ENCODE measurements at regions not wholly inside any gene's neighbourhood (a gene's known extent, or its start where the extent isn't known, plus 50 kb on each side); places are given as distances from the start of the nearest gene placed in this dataset.

DNA sequence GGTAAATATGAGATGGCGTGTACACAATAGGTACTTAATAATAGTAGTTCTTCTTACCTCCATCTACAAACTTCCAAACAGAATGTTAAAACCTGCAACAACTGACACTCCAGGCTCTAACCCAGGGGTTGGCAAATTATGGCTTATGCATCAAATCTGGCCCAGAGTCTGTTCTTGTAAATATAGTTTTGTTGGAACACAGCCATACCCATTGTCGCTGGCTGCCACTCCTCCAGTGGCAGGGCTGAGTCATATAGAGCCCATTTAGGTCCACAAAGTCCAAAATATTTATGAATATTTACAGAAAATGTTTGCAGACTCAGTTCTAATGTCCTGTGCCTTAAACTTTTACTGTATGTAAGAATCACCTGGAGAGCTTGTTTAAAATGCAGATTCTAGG, 69.9 kb upstream of the BTBD3 start:
- TF ChIP-seq POLR2AphosphoS5 (IDR thresholded peaks at IDR 0.05), result no peak
- H3K9me3 ChIP-seq, result no peaks in the 10 kb centered on the region

DNA sequence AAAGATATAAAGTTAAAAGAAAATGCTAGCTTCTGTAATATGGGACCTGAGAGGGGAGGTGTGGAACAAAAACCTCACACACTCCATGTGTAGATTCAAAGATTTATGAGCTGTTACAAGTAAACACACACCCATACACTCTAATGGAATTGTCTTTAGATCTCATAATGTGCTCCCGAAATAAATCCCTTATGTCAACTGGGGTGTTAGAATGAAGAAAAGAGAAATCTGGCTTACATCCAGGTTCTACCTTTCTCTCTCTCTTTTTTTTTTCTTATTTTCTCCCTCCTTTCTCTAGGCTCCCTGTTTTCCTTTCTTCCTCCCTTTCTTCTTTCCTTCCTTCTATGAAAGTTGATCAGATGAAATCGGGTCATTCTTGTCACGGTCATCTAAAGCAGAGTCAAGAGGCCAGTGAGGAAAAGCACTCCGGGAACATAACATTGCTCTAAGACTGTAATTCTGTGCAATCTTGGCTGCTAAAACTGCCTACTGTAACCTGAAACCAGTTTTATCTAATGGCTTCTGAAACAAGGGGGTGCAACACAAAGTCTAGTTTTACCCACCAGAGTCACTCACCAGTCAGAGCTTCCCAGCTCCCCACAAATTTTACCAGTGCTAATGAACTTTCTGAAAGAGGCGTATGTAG, 68.3 kb upstream of the BTBD3 start:
- H3K27me3 ChIP-seq, result no peaks in the 10 kb centered on the region
- 45% methylated on average over 4 to 5 of the region's 5 CpGs for WGBS, 2 donors (ENCODE audit: low coverage in 1 of 2)
- no peak for ATAC-seq
- no peak overlapping the region for H3K27ac ChIP-seq
- H3K4me1 ChIP-seq, result peaks cover 0 to 11% (median 0%) of the 10 kb centered on the region in 3 donors
- H3K9me3 ChIP-seq, result no peaks in the 10 kb centered on the region
- no peak overlapping the region for H3K4me3 ChIP-seq
- TF ChIP-seq, protein P1, sequence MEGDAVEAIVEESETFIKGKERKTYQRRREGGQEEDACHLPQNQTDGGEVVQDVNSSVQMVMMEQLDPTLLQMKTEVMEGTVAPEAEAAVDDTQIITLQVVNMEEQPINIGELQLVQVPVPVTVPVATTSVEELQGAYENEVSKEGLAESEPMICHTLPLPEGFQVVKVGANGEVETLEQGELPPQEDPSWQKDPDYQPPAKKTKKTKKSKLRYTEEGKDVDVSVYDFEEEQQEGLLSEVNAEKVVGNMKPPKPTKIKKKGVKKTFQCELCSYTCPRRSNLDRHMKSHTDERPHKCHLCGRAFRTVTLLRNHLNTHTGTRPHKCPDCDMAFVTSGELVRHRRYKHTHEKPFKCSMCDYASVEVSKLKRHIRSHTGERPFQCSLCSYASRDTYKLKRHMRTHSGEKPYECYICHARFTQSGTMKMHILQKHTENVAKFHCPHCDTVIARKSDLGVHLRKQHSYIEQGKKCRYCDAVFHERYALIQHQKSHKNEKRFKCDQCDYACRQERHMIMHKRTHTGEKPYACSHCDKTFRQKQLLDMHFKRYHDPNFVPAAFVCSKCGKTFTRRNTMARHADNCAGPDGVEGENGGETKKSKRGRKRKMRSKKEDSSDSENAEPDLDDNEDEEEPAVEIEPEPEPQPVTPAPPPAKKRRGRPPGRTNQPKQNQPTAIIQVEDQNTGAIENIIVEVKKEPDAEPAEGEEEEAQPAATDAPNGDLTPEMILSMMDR (IDR thresholded peaks at IDR 0.05), result no peak
- no peak for TF ChIP-seq EP300 (IDR thresholded peaks at IDR 0.05)
- no peak for TF ChIP-seq POLR2AphosphoS5 (IDR thresholded peaks at IDR 0.05)
- no peak for TF ChIP-seq POLR2A (IDR thresholded peaks at IDR 0.05)
- H3K36me3 ChIP-seq, result no peaks in the 10 kb centered on the region

More for the DNA sequence above, 69.9 kb upstream of the BTBD3 start:
- WGBS, 2 donors (ENCODE audit: low coverage in 1 of 2), result 80 to 90% methylated on average over 2 of the region's 2 CpGs
- Histone ChIP-seq H3K27ac (no peak overlapping the region), H3K27me3 (no peaks in the 10 kb centered on the region), H3K36me3 (no peaks in the 10 kb centered on the region), H3K4me1 (peaks cover 0 to 11% (median 0%) of the 10 kb centered on the region in 3 donors), H3K4me3 (no peak overlapping the region)
- ATAC-seq, result no peak

DNA sequence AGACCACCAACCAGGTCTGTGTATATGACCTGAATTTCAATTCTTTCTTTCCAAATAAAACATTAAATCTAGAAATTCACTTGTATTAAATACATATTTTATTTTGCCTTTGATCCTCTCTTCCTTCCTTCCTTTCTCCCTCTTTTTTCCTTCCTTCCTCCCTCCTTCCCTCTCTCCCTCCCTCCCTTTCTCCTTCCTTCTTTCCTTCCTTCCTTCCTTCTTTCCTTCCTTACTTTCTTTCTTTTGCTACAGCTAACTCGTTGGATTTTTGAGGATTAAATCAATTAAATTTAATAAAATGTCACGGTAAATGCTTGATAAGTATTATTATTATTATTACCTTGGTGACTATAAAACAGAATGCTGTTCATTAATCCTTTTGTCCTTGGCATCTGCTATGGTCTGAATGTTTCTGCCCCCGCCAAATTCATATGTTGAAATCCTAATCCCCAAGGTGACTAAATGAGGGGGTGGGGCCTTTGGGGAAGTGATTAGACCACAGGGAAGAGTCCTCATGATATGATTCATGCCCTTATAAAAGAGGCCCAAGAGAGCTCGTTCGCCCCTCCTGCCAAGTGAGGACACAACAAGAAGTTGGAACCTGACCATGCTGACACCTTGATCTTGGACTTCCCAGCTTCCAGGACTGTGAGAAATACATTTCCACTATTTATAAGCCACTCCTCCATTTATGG, 67.6 kb upstream of the BTBD3 start:
- H3K4me3 ChIP-seq, result no peak overlapping the region
- WGBS, 2 donors (ENCODE audit: low coverage in 1 of 2), result 89 to 95% methylated on average over 3 to 5 of the region's 5 CpGs
- H3K27ac ChIP-seq, result no peak overlapping the region
- H3K36me3 ChIP-seq, result no peaks in the 10 kb centered on the region
- ATAC-seq, result peak; percentile 55
- no peaks in the 10 kb centered on the region for H3K27me3 ChIP-seq
- H3K4me1 ChIP-seq, result peaks cover 0 to 11% (median 0%) of the 10 kb centered on the region in 3 donors
- peak; percentile 41 for TF ChIP-seq POLR2AphosphoS5 (IDR thresholded peaks at IDR 0.05)
- no peak for TF ChIP-seq POLR2A (IDR thresholded peaks at IDR 0.05)
- no peaks in the 10 kb centered on the region for H3K9me3 ChIP-seq

DNA sequence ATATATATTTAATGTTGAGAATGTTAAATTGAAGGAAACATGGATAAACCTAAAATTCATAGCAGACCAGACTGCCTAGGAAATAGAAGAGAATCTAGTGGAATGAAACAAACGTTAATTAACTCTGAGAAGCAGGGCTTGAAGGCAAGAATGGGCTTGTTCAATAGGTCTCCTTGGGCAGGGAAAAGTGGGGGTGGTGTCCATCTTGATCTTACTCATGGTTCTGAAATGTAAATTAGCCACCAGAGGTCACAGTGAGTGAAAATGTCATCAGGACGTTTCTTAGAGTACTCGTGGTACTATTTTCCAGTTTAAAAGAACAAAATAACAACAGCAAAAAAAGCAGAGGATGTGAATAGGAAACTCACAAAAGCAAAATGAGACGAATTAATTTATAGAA, 66.8 kb upstream of the BTBD3 start:
- Histone ChIP-seq H3K4me3 (no peak overlapping the region), H3K27ac (no peak overlapping the region), H3K27me3 (no peaks in the 10 kb centered on the region), H3K9me3 (no peaks in the 10 kb centered on the region), H3K36me3 (no peaks in the 10 kb centered on the region), H3K4me1 (peaks cover 0 to 11% (median 0%) of the 10 kb centered on the region in 3 donors)
- no peak for ATAC-seq
- 27 to 36% methylated on average over 3 to 4 of the region's 4 CpGs for WGBS, 2 donors (ENCODE audit: low coverage in 1 of 2)
- TF ChIP-seq POLR2AphosphoS5 (IDR thresholded peaks at IDR 0.05), result peak; percentile 26
- no peak for TF ChIP-seq EP300 (IDR thresholded peaks at IDR 0.05)

DNA sequence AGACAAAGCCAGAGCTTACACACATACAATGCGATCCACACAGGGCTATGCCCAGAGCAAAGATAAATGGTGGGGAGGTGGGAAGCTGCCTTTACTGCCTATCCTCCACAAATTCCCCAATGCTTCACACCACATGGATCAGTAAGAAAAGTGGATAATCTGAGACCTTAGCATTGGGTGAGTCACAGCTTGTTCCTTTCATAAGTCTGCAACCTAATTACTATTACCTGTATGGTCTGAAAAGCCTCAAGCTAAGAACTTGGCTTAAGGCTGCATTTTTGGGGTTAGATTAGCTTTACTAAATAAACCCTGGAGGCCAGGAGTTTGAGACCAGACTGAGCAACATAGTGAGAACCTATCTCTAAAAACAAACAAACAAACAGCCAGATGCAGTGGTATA, 66.0 kb upstream of the BTBD3 start:
- 100% methylated on average over 1 of the region's 1 CpG; no CpG with 5 or more reads in 1 of the 2 donors for WGBS, 2 donors (ENCODE audit: low coverage in 1 of 2)

DNA sequence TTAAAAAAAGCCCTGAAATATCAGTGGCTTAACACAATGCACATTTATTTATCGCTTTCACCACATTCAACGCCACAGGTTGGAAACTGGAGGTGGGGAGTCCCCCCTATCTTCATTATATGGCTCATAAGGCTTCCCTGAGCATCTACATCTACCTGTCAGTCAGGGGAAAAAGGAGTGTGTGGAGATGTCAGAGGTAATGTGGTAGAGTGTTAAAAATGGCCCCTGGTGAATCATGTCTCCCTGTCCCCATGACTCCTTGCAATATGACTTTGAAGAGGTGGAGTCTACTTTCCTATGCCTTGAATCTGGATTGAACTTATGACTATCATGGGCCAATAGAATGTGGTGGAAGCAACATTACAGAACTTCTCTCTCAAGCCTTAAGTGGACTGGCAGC, 65.5 kb upstream of the BTBD3 start:
- 91 to 100% methylated on average over 2 of the region's 2 CpGs for WGBS, 2 donors (ENCODE audit: low coverage in 1 of 2)
- Histone ChIP-seq H3K9me3 (no peaks in the 10 kb centered on the region), H3K4me3 (no peak overlapping the region), H3K36me3 (no peaks in the 10 kb centered on the region), H3K4me1 (peaks cover 0 to 11% (median 0%) of the 10 kb centered on the region in 3 donors), H3K27me3 (no peaks in the 10 kb centered on the region), H3K27ac (no peak overlapping the region)
- TF ChIP-seq, protein P1 (IDR thresholded peaks at IDR 0.05), result no peak
- TF ChIP-seq POLR2A (IDR thresholded peaks at IDR 0.05) (no peak), POLR2AphosphoS5 (IDR thresholded peaks at IDR 0.05) (no peak), EP300 (IDR thresholded peaks at IDR 0.05) (no peak)
- no peak for ATAC-seq

More for the DNA sequence above, 66.0 kb upstream of the BTBD3 start:
- H3K4me3 ChIP-seq, result no peak overlapping the region
- H3K4me1 ChIP-seq, result peaks cover 0 to 11% (median 0%) of the 10 kb centered on the region in 3 donors
- no peak overlapping the region for H3K27ac ChIP-seq
- no peaks in the 10 kb centered on the region for H3K36me3 ChIP-seq
- TF ChIP-seq, protein P1 (IDR thresholded peaks at IDR 0.05), result no peak
- TF ChIP-seq EP300 (IDR thresholded peaks at IDR 0.05), result no peak
- no peak for TF ChIP-seq POLR2A (IDR thresholded peaks at IDR 0.05)
- TF ChIP-seq POLR2AphosphoS5 (IDR thresholded peaks at IDR 0.05), result no peak
- H3K9me3 ChIP-seq, result no peaks in the 10 kb centered on the region
- H3K27me3 ChIP-seq, result no peaks in the 10 kb centered on the region
- no peak for ATAC-seq
